NK-92 treated with Interleukin-12 subunit alpha and Interleukin-12 subunit beta, amount 100 ng/mL, for 24 hours (cell line): ENCODE measurements at regions not wholly inside any gene's neighbourhood (a gene's known extent, or its start where the extent isn't known, plus 50 kb on each side); places are given as distances from the start of the nearest gene placed in this dataset.
"Not testable (repeated sequence)": the region's sequence is repeated elsewhere in the genome, so short reads cannot be mapped to it uniquely, and the experiment has no call there.

ENCODE experiments used
- DNase-seq: peaks from one replicate; lab custom pipeline; 2025; lab: John Stamatoyannopoulos, UW

DNA sequence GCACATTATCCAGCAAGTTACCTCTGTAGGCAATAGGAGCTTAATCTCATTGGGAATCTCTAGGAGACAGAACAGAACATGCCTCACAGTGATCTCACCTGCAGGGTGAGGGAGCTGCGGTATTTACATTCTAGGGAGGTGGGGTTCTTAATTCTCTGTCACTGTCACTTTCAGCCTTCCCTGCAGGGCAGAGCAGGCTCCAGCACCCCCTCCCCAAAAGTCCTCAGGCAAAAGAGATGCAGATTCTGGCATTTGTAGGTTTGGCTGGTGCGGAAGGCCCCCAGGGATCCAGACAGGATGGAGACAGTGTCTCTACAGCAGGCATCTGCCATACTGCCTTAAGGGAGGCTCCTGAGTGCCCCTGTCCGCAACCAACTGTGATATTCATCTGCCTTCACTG lies 166.4 kb upstream of the ATP6AP2 start:
- no peak for DNase-seq

DNA sequence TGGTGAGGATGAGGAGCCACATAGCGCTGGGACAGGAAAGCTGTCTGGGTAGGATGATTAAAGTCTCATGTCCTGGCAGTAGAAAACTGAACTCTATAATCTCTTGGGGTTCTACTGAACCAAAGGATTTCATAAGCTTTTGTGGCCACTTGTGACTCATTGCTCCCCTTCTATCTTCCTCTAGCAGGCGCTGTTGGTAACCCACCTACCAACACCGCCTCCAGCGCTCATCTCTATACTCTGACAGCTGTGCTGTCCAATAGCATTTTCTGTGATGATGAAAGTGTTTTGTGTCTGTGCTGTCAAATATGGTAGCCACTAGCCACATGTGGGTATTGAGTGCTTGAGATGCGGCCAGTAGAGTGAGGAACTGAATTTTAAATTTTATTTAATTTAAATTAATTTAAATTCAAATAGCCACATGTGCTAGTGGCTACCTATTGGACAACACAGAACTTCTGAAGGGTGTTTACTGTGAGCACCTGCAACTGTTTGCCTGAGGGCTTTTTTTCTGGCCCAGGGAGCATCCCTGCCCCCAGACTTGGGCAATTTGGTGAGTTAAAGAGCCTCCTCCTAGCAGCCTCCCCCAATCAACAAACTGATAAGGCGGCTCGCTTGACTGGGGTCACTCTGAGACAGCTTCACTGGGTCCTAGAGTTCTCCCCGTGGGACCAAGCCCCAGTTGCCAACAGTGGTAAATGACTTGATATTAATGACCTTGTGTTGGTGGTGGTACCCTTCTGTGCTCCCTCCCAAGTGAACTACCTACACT lies 169.2 kb upstream of the ATP6AP2 start:
- no peak for DNase-seq

DNA sequence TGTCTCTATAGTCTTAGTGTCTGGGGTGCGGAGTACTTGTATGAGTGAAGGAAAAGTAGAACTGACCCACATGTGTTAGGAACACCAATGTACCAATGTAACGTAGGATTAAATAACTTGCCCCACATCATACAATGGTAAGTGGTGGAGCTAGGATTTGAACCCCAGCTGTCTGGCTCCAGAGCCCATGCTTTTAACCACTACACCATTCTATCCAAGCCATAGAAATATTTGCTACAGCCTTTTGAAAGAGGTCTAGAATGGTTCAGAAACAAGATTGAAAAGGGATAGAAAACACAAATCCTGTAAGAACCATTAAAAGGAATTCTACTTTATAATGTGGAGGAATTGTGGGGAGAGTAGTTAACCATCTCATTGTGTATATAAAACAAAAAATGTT lies 169.9 kb upstream of the ATP6AP2 start:
- DNase-seq: no peak

DNA sequence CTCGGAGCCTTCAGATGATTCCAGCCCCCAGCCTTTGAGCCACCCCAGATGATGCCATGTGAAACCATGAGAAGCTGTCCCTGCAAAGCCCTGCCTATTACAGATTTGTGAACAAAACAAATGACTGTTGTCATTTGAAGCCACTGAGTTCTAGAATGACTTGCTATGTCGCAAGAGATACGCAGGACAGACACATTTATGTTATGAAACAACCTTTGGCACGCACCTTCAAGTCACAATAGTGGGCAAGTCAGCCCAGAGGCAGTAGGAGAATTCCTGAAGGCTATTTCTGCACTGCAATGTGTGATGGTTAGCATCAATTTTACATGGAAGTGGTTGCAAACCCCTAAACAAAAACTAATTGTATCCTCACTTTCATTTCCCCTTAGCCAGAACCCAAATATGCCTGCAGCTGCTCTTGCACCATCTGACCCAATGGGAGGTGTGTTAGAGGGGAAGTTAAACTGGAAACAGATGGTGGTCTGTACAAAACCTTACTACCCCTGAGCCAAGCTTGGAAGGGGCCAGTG lies 174.4 kb upstream of the ATP6AP2 start:
- no peak for DNase-seq

DNA sequence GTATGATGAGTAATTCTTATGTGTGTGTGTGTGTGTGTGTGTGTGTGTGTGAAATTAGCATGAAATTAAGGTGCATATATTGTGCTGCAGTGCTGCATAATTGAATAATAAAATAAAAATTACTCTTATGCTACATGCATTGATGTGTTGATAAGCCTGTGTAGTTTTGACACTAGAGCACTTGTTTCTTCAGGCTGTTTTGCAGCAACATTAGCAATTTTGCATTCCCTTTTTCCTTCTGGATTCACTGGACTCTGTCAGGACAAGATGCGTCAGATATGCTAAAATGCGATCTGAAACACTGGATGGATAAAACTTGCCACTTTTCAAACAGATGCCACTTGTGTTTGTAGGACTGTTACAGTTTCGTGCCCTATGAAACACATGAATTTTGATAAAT lies 175.4 kb upstream of the ATP6AP2 start:
- no peak for DNase-seq

DNA sequence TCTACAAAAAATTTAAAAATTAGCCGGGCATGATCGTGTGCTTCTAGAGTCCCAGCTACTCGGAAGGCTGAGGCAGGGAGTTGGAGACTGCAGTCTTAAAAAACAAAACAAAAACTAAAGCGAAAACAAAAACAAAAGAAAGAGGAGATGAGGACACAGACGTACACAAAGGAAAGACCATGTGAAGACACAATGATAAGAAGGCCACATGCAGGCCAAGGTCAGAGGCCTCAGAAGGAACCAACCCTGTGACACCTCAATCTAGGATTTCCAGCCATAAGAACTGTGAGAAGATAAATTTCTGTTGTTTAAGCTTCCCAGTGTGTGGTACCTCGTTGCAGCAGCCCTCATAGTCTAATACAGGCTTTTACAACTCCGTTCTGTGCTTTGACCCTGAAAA lies 177.0 kb upstream of the ATP6AP2 start:
- no peak for DNase-seq

DNA sequence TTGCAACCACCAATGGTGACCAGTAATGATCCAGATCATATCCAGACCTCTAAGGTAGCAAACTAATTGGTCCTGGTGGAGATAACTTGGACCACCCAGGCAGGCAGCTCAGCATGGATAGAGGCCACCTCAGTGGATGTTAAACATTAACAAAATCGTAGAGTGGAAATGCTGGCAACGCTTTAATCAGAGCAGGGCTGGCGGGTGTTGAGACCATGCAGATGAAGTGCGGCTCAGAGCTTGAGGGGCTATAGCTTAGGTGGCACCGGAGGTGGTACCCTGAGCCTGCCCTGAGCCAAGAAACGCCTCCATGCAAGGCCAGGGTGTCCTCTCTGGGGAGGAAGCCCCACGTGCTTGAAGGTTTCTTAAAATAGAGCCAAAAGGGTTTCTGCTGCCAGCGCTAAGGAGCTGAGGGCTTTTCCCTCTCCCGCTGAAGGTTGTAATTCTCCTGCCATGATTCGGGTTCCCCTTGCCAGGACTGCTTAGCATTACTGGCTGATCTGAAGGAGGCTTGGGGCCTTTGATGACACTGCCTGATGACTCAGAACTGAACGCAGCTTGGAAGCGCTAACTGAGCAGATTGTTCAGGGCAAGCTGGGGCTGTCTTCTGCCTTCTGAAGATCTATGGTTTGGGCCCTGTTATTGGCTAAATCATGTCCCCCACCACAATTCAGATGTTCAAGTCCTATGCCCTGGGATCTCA lies 177.8 kb upstream of the ATP6AP2 start:
- DNase-seq: no peak

DNA sequence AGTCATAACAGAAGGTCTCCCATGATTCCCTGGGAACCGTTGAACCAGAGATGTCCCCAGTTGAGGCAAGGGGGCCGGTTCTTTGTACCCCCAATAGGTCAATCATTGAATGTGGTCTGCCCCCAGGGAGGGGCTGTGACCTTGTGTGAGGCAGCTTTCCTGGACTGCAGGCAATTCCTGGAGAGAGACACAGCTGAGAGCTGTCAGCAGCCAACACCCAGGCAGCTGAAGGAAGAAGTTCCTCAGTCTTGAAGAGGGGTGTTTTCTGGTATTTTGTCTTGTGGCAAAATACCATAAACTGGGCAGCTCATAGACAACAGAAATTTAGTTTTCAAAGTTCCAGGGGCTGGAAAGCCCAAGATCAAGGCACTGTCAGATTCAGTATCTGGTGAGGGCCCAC lies 185.7 kb upstream of the ATP6AP2 start:
- DNase-seq: no peak

DNA sequence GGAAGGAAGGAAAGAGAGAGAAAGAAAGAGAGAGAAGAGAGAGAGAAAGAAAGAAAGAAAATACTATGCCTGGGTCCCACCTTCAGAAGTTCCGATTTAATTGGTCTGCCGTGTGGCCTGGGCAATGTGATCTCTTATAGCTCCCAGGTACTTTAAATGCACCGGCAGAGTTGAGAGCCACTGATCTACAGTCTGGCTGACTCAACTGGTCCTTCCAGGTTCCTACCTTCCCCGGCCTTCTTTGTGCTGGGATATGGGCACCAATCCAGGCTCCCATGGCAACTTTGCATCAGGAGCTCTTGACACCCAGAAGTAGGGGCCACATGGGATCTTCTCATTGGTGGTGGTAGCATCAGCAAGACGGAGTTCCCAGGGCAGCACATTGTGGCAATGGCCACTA lies 186.5 kb upstream of the ATP6AP2 start:
- no peak for DNase-seq

DNA sequence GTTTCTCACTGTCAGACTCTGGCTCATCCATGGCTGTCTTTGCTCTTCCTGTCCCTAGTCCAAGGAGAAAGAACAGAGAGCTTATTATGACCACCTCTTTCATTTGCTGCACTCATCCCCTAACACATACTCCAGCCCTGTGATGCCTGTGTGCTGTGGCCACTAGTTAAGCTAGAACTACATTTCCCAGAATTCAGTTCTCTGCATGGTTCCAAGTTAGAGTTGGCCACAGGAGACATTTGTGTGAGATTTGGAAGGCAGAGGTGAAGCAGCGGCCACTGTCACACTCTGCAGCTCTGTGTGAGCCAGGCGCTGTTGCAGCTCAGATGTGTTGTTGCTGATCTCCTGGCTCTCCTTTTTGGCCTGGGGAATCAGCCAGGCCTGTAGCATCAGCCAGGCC lies 188.2 kb upstream of the ATP6AP2 start:
- DNase-seq: no peak

DNA sequence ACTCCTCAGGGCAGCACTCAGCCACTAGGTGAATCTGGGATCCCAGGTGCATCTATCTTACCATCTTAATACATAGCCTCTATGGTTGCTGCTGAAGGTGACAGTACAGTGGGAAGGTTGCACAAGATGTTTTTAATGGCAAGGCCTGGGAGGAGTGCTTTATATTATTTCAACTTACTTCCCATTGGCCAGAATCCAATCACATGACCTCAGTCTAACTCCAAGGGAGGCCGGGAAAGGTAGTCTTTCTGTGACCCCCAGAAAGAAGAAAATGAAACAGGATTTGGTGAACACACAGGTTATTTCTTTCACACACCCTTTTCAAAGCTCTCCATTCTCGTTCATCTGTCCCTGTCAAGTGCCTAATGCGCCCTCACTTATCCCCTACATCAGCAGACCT lies 189.1 kb upstream of the ATP6AP2 start:
- no peak for DNase-seq

DNA sequence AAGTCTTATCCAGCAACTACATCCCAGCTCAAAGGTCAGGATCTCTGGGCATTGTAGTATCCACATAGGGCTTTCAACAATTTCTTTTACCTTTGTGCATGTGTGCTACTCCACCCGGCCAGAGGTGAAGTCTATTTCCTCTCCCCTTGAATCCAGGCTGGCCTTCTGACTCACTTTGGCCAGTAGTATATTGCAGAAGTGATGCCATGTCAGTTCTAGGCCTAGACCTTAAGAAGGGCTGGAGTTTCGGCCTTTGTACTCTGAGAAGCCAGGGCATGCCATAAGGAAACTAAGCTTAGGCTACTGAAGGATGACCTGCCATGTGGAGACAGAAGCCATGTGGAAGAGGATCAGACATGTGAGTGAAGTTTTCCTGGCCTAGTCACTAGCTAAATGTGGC lies 191.2 kb upstream of the ATP6AP2 start:
- DNase-seq: no peak

DNA sequence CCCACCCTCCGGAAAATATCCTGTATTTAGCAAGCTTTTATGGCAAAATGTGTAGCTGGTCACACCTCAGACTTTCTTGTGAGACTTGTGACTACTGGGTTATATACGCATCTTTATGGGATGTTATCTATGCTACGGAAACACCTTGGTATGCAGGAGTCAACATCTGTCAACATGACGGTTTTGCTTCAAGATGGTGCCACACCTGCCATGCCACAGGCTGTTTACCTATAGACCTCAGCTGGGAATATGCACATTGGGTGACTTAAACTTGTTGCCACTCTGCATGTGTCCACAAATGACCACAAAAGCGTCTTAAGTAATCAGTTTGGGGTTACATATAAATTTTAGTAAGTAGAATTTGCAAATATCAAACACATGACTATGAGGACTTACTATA lies 192.3 kb upstream of the ATP6AP2 start:
- DNase-seq: no peak

DNA sequence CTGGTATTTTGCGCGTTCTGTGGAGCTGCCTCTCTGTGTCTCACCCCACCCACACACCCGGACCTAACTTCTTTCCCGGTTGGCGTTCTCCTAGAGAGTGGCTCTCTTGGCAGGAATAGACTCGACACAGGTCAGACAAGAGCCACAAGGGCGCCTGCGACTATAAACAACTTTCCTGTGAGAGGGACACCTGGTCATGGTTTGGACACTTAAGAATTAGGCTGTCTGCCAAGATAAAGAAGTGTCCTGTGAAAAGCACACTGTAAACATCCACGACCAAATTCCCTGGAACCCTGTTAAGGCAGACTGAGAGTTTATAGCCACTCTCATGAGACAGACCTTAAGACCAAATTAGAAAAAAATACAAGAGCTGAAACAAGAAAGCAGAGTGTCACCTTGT lies 192.9 kb upstream of the ATP6AP2 start:
- not testable (repeated sequence) for DNase-seq

DNA sequence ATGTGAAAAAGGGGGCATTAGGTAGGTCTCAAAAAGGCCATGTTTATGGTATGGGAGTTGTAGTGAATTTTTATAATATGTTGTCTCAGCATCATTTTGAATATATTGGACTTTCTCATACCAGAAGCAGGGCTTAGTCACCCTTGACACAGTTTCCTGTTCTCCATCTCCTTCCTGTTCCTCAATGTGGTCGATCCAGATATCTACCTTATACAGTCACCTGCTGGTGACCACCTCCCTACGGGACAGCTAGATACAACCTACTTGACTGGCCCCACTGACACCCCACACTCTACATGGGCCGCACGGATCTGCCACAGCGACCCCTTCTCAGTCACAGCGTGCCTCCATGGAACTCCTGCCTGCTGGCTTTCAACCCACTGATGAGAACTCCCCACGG lies 193.5 kb upstream of the ATP6AP2 start:
- not testable (repeated sequence) for DNase-seq

DNA sequence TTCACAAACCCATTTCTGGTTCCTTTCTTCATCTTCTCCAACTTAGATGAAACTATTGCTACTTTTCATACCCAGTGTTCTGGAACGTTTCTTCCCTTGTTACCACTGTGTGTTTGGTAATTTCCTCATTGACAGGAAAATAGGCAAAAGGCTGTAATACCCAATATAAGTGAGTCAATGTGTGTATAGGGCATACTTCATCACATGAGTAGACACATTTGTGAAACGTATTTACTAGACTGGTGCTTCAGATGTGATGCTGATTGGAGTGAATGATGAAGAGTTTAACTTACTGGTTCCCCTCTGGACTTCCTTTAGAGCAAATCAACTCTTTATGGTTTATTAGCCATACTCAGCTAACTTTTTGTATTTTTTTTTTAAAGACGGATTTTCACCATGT lies 195.1 kb upstream of the ATP6AP2 start:
- DNase-seq: no peak

DNA sequence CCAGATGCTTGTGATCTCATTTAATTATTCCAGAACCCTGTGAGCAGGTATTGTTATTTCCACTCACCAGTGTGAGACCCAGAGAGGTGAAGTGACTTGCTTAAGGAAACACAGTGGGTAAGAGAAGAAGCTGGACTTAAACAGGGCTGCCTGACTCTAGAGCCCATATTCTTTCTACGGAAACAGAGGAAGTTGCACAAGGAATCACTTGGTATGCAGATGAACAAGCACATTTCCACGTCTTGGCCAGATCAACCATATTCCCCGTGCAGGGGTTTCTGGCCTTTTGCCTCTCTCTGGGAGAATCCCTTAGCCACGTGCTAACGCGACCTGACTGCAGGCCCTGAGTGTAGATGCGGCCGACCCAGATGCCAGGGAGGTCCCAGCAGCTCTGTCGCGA lies 195.5 kb upstream of the ATP6AP2 start:
- DNase-seq: no peak

DNA sequence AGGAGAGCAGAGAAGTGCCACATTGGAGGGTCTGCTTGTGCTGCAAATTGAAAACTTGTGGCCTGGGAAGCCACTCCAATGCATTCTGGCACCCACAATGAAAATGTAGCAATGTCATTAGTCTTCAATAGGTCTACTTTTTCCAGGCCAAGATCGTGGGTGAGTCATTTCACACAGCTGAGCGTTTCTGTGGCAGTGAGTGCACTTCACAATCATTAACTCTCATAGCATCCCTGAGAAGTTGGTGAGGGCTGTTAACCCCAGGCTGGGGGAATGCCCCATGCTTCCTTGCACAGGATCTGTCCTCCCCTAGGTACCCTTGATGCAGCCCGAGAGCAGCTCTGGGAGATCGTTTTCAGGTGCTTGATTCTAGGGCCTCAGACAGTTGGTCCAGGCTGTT lies 196.8 kb upstream of the ATP6AP2 start:
- peak; percentile 6 for DNase-seq

DNA sequence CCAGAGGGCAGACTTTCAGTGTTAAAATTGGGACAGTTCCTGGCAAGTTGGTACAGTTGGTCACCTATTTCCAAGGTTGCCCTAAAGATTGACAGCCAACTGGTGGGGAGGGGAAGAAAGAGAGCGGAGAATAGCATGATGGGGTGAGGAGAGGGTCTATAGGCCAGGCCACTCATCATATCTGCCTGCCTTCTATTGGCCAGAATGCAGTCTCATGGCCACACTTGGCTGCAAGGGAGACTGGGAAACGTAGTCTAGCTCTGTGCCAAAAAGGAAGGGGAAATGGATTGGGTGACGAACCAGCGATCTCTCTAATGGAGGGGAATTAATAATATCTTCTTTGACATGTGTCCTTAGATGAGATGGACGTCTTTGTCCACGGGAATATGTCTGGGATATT lies 197.4 kb upstream of the ATP6AP2 start:
- DNase-seq: no peak

DNA sequence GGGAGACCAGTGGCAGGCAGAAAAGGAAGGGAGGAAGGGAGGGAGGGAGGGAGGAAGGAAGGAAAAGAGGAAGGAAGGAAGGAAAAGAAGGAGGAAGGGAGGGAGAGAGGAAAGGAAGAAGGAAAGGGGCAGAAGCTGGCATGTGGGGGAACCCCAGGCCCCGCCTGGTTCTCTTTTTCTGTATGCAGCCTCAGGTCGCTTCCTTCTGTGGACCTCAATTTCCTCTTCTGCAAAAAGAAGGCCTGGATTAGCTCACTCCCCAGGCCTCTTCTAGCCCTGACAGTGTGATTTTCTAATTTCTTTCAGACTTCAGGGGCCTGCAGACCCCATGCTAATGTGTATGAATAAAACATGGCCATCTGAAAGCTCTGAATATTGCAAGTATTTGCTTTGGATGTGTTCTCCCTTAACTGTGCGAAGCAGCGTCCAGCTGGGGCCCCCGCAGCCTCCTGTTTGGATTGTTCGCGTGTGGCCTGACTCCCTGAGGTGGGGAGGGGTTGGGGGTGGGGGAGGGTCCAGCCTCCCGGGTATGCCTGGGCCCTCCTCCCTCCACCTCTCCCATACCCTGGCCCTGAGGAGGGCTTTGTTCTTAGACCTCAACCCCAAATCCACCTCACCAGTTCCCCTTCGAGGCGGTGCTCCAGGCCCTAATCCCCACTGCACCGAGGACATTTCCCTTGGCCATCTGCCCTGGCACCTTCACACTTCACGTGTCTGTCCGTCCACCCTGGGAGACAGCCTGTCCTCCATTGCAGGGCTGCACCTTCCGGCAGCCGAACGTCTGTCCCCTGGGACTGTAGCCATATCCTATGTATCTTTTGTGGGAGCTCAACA lies 199.9 kb upstream of the ATP6AP2 start:
- DNase-seq: no peak

DNA sequence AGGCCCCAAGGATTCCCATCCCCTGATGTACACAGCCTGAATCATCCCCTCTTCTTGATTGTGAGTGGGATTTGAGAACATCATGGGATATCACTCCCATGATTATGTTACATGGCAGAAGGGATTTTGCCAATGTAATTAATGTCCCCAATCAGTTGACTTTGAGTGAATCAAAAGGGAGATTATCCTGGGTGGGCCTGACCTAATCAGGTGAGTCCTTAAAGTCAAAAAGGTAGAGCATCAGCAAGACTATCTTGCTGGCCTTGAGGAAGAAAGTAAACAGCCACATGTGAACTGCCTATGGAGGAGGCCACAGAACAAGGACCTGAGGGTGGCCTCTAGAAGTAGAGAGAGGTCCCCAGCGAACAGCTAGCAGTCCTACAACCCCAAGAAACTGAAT lies 203.1 kb upstream of the ATP6AP2 start:
- no peak for DNase-seq

DNA sequence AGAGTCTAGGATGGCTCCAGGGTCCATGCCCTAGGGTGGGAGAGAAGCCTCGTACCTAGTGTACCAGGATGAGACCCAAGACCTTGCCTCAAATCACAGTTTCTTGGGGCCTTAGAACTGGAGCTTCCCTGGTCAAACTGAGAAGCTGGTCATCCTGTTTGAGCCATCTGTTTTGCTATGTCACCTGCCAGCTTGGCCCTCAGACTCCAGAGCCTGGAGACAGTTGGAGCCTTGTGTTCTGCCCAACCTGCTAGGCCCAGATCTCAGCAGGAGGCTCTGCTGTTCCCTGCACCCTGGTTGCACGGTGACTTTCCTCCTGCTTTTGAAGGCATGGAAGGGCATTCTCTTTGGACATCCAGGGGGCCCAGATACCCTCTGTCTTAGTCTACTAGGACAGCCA lies 206.3 kb upstream of the ATP6AP2 start:
- DNase-seq: no peak

DNA sequence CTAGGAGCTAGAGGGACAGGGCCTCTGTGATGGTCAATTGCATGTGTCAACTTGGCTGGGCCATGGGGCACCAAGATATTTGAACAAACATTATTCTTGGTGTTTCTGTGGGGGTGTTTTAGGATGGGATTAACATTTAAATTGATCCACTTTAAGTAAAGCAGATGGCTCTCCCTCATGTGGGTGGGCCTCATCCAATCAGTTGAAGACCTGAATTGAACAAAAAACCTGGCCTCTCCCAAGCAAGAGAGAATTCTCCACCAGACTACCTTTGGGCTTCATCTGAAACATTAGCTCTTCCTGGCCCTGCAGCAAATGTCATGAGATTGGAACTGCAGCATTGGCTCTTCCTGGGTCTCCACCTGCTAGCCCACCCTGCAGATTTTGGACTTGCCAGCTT lies 207.1 kb upstream of the ATP6AP2 start:
- no peak for DNase-seq
